ENCODE measurements at regions not wholly inside any gene's neighbourhood (a gene's known extent, or its start where the extent isn't known, plus 50 kb on each side); places are given as distances from the start of the nearest gene placed in this dataset.

- TF ChIP-seq CTCF (IDR thresholded peaks at IDR 0.05) = no peak
- Mint-ChIP-seq H3K9me3 (no peaks in the 10 kb centered on the region), H3K36me3 (ENCODE audit: low read depth) (no peaks in the 10 kb centered on the region)
Measured at GRCh38 chr1:157367870-157368269, 184.4 kb downstream of the FCRL5 start.

GRCh38 chr1:157367091-157367739, 185.1 kb downstream of the FCRL5 start:
- no peak overlapping the region for H3K27ac Mint-ChIP-seq
- TF ChIP-seq CTCF (IDR thresholded peaks at IDR 0.05) = no peak
- H3K4me1 Mint-ChIP-seq (ENCODE audit: low read depth) = peaks cover 18% of the 10 kb centered on the region
- no peak for DNase-seq
- H3K27me3 Mint-ChIP-seq (ENCODE audit: insufficient read depth) = peaks cover 7% of the 10 kb centered on the region
- H3K36me3 Mint-ChIP-seq (ENCODE audit: low read depth) = no peaks in the 10 kb centered on the region
- no peaks in the 10 kb centered on the region for H3K9me3 Mint-ChIP-seq
- no peak overlapping the region for H3K4me3 Mint-ChIP-seq

More at GRCh38 chr1:157367870-157368269, 184.4 kb downstream of the FCRL5 start:
- H3K27me3 Mint-ChIP-seq (ENCODE audit: insufficient read depth) = peaks cover 7% of the 10 kb centered on the region
- peaks cover 18% of the 10 kb centered on the region for H3K4me1 Mint-ChIP-seq (ENCODE audit: low read depth)
- no peak overlapping the region for H3K27ac Mint-ChIP-seq
- DNase-seq = no peak
- no peak overlapping the region for H3K4me3 Mint-ChIP-seq

GRCh38 chr1:157364612-157365011, 187.7 kb downstream of the FCRL5 start:
- H3K27ac Mint-ChIP-seq = no peak overlapping the region
- peaks cover 5% of the 10 kb centered on the region for H3K27me3 Mint-ChIP-seq (ENCODE audit: insufficient read depth)
- no peaks in the 10 kb centered on the region for H3K36me3 Mint-ChIP-seq (ENCODE audit: low read depth)
- DNase-seq = no peak
- peaks cover 16% of the 10 kb centered on the region for H3K4me1 Mint-ChIP-seq (ENCODE audit: low read depth)
- no peak overlapping the region for H3K4me3 Mint-ChIP-seq
- TF ChIP-seq CTCF (IDR thresholded peaks at IDR 0.05) = no peak
- no peaks in the 10 kb centered on the region for H3K9me3 Mint-ChIP-seq

GRCh38 chr1:157363660-157364140, 188.6 kb downstream of the FCRL5 start:
- Mint-ChIP-seq H3K27me3 (ENCODE audit: insufficient read depth) (peaks cover 5% of the 10 kb centered on the region), H3K4me3 (no peak overlapping the region), H3K9me3 (no peaks in the 10 kb centered on the region), H3K4me1 (ENCODE audit: low read depth) (peaks cover 11% of the 10 kb centered on the region), H3K27ac (no peak overlapping the region), H3K36me3 (ENCODE audit: low read depth) (no peaks in the 10 kb centered on the region)
- TF ChIP-seq CTCF (IDR thresholded peaks at IDR 0.05) = peak; percentile 78
- DNase-seq = peak; percentile 47

- peaks cover 6% of the 10 kb centered on the region for H3K4me1 Mint-ChIP-seq (ENCODE audit: low read depth)
- peaks cover 13% of the 10 kb centered on the region for H3K27me3 Mint-ChIP-seq (ENCODE audit: insufficient read depth)
- TF ChIP-seq CTCF (IDR thresholded peaks at IDR 0.05) = no peak
- no peak overlapping the region for H3K27ac Mint-ChIP-seq
- no peaks in the 10 kb centered on the region for H3K9me3 Mint-ChIP-seq
- DNase-seq = no peak
- no peaks in the 10 kb centered on the region for H3K36me3 Mint-ChIP-seq (ENCODE audit: low read depth)
- H3K4me3 Mint-ChIP-seq = no peak overlapping the region
Measured at GRCh38 chr1:157360023-157360390, 192.3 kb downstream of the FCRL5 start.

Measured in HFFc6 (cell line).